GM18508 (cell line): ENCODE measurements at regions not wholly inside any gene's neighbourhood (a gene's known extent, or its start where the extent isn't known, plus 50 kb on each side); places are given as distances from the start of the nearest gene placed in this dataset.
"Not testable (repeated sequence)": the region's sequence is repeated elsewhere in the genome, so short reads cannot be mapped to it uniquely, and the experiment has no call there.

Experiments
- ATAC-seq: cut with Tn5 transposase; IDR thresholded peaks from one replicate; pipeline ENCODE4 v1.9.1; 2021; ENCODE audit warnings: moderate number of reproducible peaks; ENCODE audit not compliant: insufficient read depth, unreplicated experiment

- ATAC-seq, result no peak
Observed at GRCh38 chr15:35691891-35692867, 146.2 kb upstream of the DPH6 start.

GRCh38 chr15:35693286-35693685 is 147.3 kb upstream of the DPH6 start:
- no peak for ATAC-seq

- no peak for ATAC-seq
Observed at GRCh38 chr15:35693886-35694285, 147.9 kb upstream of the DPH6 start.

GRCh38 chr15:35695003-35695402 is 149.0 kb upstream of the DPH6 start:
- ATAC-seq, result no peak

- ATAC-seq, result no peak
Observed at GRCh38 chr15:35696767-35697231, 150.8 kb upstream of the DPH6 start.

- no peak for ATAC-seq
Observed at GRCh38 chr15:35697549-35698299, 151.8 kb upstream of the DPH6 start.

- no peak for ATAC-seq
Observed at GRCh38 chr15:35698331-35698730, 152.4 kb upstream of the DPH6 start.

GRCh38 chr15:35698966-35699575 is 153.1 kb upstream of the DPH6 start:
- no peak for ATAC-seq

GRCh38 chr15:35700091-35700593 is 154.2 kb upstream of the DPH6 start:
- not testable (repeated sequence) for ATAC-seq

GRCh38 chr15:35701402-35702046 is 155.6 kb upstream of the DPH6 start:
- ATAC-seq, result no peak

- ATAC-seq, result no peak
Observed at GRCh38 chr15:35702946-35703495, 157.1 kb upstream of the DPH6 start.

- no peak for ATAC-seq
Observed at GRCh38 chr15:35705030-35705883, 159.3 kb upstream of the DPH6 start.

GRCh38 chr15:35705884-35706585 is 160.1 kb upstream of the DPH6 start:
- ATAC-seq, result no peak

- ATAC-seq, result no peak
Observed at GRCh38 chr15:35712956-35713355, 167.0 kb upstream of the DPH6 start.

GRCh38 chr15:35713733-35714132 is 167.8 kb upstream of the DPH6 start:
- no peak for ATAC-seq

GRCh38 chr15:35717721-35718120 is 171.8 kb upstream of the DPH6 start:
- ATAC-seq, result no peak

- no peak for ATAC-seq
Observed at GRCh38 chr15:35720019-35720418, 174.1 kb upstream of the DPH6 start.

- ATAC-seq, result no peak
Observed at GRCh38 chr15:35720984-35721383, 175.0 kb upstream of the DPH6 start.
